GM19395 (cell line): ENCODE measurements at regions not wholly inside any gene's neighbourhood (a gene's known extent, or its start where the extent isn't known, plus 50 kb on each side); places are given as distances from the start of the nearest gene placed in this dataset.
"Not testable (repeated sequence)": the region's sequence is repeated elsewhere in the genome, so short reads cannot be mapped to it uniquely, and the experiment has no call there.

ENCODE experiments used
- ATAC-seq: cut with Tn5 transposase; IDR thresholded peaks from one replicate; pipeline ENCODE4 v1.9.1; 2021; ENCODE audit warnings: mild to moderate bottlenecking, moderate library complexity; ENCODE audit not compliant: unreplicated experiment

DNA sequence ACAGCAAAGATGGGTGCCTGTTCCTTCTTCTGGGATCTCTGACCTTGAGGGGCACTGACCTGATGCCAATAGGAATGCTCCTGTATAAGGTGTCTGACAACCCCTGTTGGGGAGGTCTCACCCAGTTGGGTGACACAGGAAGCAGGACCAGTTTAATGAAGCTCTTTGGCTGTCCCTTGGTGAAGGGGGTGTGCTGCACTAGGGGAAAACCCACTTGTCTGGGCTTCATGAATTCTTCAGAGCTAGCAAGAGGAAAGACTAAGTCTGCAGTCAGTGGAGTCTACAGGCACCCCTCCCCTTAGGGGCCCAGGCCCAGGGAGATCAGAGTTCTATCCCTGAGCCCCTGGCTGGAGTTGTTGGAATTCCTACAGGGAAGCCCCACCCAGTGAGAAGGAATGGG is 550.8 kb upstream of the CHAC2 start:
- ATAC-seq, result no peak

- no peak for ATAC-seq
Measured at GRCh38 chr2:53212576-53212975, 555.0 kb upstream of the CHAC2 start.

- ATAC-seq, result no peak
Measured at GRCh38 chr2:53211201-53211774, 556.3 kb upstream of the CHAC2 start.

- ATAC-seq, result no peak
Measured at GRCh38 chr2:53210538-53210937, 557.1 kb upstream of the CHAC2 start.

GRCh38 chr2:53209679-53210458 is 557.7 kb upstream of the CHAC2 start:
- ATAC-seq, result no peak

DNA sequence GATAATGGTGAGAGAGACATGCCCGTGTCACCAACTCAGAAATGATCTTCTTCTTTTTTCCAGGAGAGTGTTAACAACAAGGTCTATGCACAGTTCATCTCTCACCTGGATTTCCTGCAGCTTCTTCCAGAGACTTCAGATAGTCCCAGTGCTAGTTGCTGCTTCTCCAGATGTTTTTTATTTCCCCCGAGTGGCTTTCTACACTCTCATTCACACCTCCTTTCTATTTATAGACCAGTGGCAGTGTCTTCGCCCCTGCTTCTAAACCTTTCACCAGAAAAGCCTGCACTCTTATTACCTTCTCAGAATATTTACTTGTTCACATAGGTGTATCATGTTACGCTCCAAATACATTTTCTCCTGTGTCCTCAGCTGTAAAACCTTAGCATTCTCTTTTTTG is 558.8 kb upstream of the CHAC2 start:
- ATAC-seq, result no peak

GRCh38 chr2:53206226-53206625 is 561.4 kb upstream of the CHAC2 start:
- ATAC-seq, result not testable (repeated sequence)

GRCh38 chr2:53202063-53202462 is 565.5 kb upstream of the CHAC2 start:
- ATAC-seq, result no peak

- no peak for ATAC-seq
Measured at GRCh38 chr2:53200072-53200471, 567.5 kb upstream of the CHAC2 start.

DNA sequence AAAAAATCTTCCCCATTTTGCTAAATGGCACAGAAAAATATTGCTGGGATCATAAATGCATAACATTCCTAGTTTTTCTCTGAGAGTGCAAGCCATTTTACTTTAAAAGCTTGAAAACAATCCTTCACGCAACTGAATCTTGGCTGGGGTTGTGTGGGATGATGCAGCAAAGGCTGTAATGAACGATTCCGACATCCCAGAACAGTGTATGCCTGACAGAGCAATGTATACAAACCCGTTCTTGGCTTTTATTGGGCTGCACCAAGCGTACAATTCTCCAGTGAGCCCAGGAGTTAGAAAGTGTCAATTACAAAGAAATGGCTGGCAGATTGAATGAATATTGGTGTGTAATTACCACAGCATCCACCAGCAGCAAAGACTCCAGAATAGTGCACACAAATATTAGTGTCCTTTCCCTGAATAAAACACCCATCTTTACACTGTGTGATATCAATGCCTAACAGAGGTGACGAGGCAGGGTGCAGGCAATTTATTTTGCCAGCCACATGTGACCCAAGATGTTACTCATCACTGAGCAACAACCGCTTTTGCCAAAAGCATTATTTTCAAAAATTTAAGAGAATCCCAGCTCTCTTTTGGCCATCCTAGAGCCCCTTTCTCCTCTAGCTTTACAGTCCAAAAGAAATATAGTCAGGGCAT is 578.6 kb upstream of the CHAC2 start:
- no peak for ATAC-seq

- no peak for ATAC-seq
Measured at GRCh38 chr2:53183581-53183980, 584.0 kb upstream of the CHAC2 start.

DNA sequence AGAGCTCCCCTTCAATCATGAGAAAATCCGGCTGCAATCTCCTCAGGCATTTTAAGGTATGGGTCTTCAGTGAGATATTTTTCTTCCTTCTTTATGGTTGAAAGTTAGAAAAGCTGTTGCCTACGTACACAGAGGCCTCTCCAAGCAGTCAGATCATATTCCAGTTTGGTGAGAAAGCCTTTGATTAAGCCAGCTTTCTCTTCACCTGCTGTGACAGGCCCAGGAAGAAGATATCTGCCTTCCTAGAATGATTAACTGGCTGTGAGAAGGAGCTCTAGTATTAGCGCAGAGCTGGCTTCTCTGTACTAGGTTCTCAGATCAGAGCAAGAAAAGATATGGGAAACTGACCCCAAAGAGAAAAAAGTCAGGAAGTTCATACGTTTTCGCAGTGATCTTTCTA is 585.0 kb upstream of the CHAC2 start:
- ATAC-seq, result no peak

GRCh38 chr2:53181759-53182158 is 585.8 kb upstream of the CHAC2 start:
- ATAC-seq, result no peak

- no peak for ATAC-seq
Measured at GRCh38 chr2:53177327-53177726, 590.3 kb upstream of the CHAC2 start.

GRCh38 chr2:53174539-53174938 is 593.1 kb upstream of the CHAC2 start:
- no peak for ATAC-seq

DNA sequence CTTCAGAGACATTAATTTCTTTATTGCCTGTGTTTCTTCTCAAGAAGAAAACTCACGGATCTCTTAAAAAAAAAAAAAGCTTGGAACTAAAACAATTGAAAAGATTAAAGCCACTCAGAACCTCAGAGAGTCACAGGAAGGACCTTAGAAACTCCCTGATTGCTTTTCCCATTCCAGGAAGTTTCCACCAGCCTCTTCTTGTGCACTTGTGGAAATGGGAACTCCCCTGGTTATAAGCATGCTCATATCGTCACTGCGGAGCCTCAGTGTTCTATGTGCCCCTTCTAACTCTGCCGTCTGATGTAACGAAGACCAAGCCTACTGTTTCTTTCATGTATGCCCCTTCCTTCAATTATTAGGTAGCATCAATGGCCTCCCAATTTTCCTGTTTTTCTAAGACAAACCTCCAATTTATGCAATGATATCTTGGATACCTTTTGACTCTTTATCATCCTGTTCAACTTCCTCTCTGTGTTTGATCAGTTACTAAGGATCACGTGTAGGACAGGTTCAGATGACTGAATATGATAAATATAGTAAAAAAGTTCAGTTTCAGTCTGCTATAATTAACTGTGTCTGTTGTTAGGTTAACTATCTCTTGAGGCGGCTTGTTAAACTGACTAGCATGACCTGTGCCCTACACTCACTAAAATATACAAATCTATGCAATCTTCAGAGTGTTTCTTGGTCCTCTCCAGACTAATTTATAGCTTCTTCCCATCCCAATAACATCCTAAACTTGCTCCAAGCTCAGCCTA is 593.7 kb upstream of the CHAC2 start:
- ATAC-seq, result no peak

DNA sequence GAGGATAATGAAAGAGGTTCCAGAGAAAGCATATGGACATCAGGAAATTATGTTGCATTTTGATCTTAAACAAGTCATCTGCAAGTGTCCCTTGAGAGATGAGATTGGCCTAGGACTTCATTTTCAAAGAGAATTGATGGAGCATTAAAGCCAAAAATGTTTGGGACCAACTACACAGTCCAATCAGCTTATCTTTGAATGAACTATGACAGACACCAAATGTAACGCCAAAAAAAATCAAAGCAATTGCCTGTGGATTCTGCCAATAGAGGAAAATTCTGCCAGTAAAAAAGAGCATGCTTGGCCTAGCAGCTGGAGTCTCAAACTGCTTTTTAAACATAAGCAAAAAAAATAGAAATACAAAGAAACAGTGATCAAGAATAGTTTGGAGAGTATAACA is 594.5 kb upstream of the CHAC2 start:
- ATAC-seq, result no peak

GRCh38 chr2:53170466-53170865 is 597.1 kb upstream of the CHAC2 start:
- ATAC-seq, result no peak

DNA sequence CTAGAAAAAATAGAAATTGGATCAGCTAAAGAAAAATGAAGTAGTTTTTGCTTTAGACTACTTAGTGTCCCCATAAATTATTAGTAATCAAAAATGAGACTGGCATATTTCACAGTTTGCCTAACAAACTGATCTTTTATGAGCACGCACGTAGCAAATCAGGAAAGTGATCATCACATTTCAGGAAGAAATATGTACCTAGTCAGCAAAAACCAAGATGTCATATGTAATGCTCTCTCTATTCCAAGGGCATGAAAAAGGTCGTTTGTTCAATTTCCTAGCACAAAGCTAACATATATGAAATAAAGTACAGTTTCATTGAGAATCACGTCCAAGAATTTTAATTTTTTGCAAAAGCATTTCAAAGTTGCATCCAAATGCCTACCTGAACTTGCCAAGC is 600.4 kb upstream of the CHAC2 start:
- ATAC-seq, result no peak

DNA sequence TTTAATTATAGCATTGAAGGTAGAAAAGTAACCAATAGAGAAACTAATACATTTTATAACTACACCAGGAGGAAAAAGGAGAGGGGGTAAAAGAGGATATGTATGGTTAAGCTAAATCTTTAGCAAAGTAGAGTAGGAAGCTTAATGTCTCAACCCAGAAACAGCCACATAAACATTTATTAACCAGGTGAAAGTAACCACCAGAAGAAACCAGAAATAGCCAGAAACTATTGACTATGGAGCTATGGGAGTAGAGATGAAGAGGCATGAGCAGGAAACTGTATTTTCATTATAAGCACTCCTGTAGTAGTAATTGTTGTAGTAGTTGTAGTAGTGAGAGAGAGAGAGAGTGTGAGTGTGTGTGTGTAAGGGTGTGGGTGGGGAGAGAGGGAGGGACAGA is 617.5 kb upstream of the CHAC2 start:
- ATAC-seq, result no peak

GRCh38 chr2:53148221-53148620 is 619.4 kb upstream of the CHAC2 start:
- no peak for ATAC-seq

DNA sequence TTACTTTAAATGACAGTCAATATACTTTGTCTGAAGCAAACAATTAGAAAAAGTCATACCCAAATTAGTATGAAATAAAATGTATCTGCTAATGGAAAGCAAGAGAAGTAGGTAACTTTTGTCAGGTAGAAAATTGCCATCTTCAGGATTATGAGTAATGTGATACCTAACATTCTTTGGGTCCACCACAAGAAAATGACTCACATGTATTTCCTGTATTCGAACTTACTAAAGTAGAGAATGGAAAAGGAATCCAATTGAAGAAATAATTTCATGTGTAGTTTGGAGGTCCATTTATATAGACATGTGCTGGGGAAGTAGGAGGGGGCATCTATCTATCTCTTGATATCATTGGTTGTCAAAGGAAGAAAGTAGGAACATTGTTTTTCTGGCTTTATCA is 636.2 kb upstream of the CHAC2 start:
- no peak for ATAC-seq
